Heart left ventricle (tissue), 13 donors: ENCODE measurements at regions not wholly inside any gene's neighbourhood (a gene's known extent, or its start where the extent isn't known, plus 50 kb on each side); places are given as distances from the start of the nearest gene placed in this dataset.

Experiments
- POLR2A ChIP-seq, 2 donors: fragments of 450-650 bp; IDR thresholded peaks; one replicate each; pipeline ENCODE4 v1.6.1; 2017; ENCODE audit warnings: antibody characterized with exemption in 2 of 2, mild to moderate bottlenecking in 2 of 2, moderate library complexity in 2 of 2
- TF ChIP-seq, protein P1 (sequence below), 12 donors: fragments of 200-600 bp; sonication (generic) in 4 of 12; IDR thresholded peaks; one replicate each; pipeline versions ENCODE4 v1.5.0 to v1.8.0; 2018 to 2022; ENCODE audit warnings: antibody characterized with exemption in 12 of 12, mild to moderate bottlenecking in 5 of 12
- donor health status: ischemic (EF 13 %, LVEDD 7.1; RV severe dilation, severe dysfunction).
- donor health status: DM: no; HTN: yes; CAD: no.
- donor health status: DM: no; HTN: no; CAD: no.
- donor health status: ischemic (EF 25% LVEDD 6.9; RV normal size, moderate dysfunction).
- donor health status: ischemic (EF 25% LVEDD 5.7; RV mildly dilated, moderate dysfunction).
- donor health status: ischemic (EF 35%, LVEDD 5.7; RV mildly dilated, moderate dysfunction).
- donor health status: nonischemic (EF 11% LVEDD 7.7; RV severe dilation, severe dysfunction).
- donor health status: DM: yes; HTN: yes; CAD: no.
- donor health status: PGD.
- donor health status: ischemic (EF 29% LVEDD 5.4; RV normal size, mild dysfunction).
- donor health status: nonischemic (EF 23%, LVEDD 6.1; RV moderate dilation, normal function).

DNA sequence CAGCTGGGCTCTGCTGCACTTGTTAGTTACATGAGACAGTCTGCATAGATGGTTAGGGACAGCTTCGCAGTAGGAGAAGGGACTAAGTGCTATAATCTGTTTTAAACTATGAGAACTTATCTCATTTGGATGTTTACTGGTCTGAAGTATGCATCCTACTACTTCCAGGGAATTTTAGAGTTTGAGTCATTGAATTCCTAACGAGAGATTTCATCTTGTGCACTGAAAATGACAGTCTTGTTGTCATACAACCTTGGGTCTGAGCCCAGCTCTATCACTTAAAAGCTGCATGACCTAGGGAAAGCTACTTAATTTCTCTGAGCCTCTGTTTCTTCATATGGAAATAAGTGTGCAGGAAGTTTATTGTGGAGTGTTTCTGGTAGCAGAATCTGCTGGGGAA lies 78.4 kb downstream of the TRIM43 start:
- no peak for TF ChIP-seq POLR2A (IDR thresholded peaks at IDR 0.05)
- TF ChIP-seq, protein P1, sequence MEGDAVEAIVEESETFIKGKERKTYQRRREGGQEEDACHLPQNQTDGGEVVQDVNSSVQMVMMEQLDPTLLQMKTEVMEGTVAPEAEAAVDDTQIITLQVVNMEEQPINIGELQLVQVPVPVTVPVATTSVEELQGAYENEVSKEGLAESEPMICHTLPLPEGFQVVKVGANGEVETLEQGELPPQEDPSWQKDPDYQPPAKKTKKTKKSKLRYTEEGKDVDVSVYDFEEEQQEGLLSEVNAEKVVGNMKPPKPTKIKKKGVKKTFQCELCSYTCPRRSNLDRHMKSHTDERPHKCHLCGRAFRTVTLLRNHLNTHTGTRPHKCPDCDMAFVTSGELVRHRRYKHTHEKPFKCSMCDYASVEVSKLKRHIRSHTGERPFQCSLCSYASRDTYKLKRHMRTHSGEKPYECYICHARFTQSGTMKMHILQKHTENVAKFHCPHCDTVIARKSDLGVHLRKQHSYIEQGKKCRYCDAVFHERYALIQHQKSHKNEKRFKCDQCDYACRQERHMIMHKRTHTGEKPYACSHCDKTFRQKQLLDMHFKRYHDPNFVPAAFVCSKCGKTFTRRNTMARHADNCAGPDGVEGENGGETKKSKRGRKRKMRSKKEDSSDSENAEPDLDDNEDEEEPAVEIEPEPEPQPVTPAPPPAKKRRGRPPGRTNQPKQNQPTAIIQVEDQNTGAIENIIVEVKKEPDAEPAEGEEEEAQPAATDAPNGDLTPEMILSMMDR (IDR thresholded peaks at IDR 0.05) = no peak
